GM10248 (cell line): ENCODE measurements at regions not wholly inside any gene's neighbourhood (a gene's known extent, or its start where the extent isn't known, plus 50 kb on each side); places are given as distances from the start of the nearest gene placed in this dataset.

Source experiments
- CTCF ChIA-PET: fragments of 300-600 bp; sonication (Branson Sonifier 250); formaldehyde crosslinking; extraction: SDS; loops from one replicate; lab custom pipeline; 2021; ENCODE audit warnings: antibody characterized with exemption; lab: Yijun Ruan, JAX
- POLR2A ChIA-PET: fragments of 350-650 bp; sonication (Branson Sonifier 250); formaldehyde crosslinking; extraction: SDS; loops from one replicate; lab custom pipeline; 2020; ENCODE audit warnings: antibody characterized with exemption; lab: Yijun Ruan, JAX
- DNase-seq: peaks from one replicate; pipeline ENCODE4 v3.0.0; 2012; ENCODE audit errors: extremely low spot score
- CTCF ChIP-seq: IDR thresholded peaks from 2 replicates; pipeline ENCODE4 v1.5.1; 2012; ENCODE audit warnings: mild to moderate bottlenecking, low read depth; ENCODE audit errors: extremely low read depth, missing control alignments, control extremely low read depth

GRCh38 chr15:100802421-100803170, 77.0 kb upstream of the ALDH1A3 start:
- no peak for TF ChIP-seq CTCF
- ChIA-PET CTCF (interaction anchor here (0.7 kb wide), 1 partner anchor 131 kb away, joined by 3 read pairs; no protein-coding TSS in a partner anchor), POLR2A (no interaction called here)
- DNase-seq, result no peak

GRCh38 chr15:100803171-100803440, 76.5 kb upstream of the ALDH1A3 start:
- no peak for DNase-seq
- POLR2A ChIA-PET, result no interaction called here

GRCh38 chr15:100806157-100806556, 73.5 kb upstream of the ALDH1A3 start:
- TF ChIP-seq CTCF, result no peak
- CTCF ChIA-PET, result no interaction called here
- no peak for DNase-seq
- POLR2A ChIA-PET, result no interaction called here

More at GRCh38 chr15:100803171-100803440, 76.5 kb upstream of the ALDH1A3 start:
- no peak for TF ChIP-seq CTCF
- CTCF ChIA-PET, result interaction anchor here (0.7 kb wide), 1 partner anchor 131 kb away, joined by 3 read pairs; no protein-coding TSS in a partner anchor

GRCh38 chr15:100807028-100807427, 72.6 kb upstream of the ALDH1A3 start:
- TF ChIP-seq CTCF, result no peak
- ChIA-PET POLR2A (no interaction called here), CTCF (no interaction called here)
- DNase-seq, result no peak

GRCh38 chr15:100808691-100809090, 70.9 kb upstream of the ALDH1A3 start:
- POLR2A ChIA-PET, result no interaction called here
- TF ChIP-seq CTCF, result no peak
- DNase-seq, result no peak
- CTCF ChIA-PET, result no interaction called here

- TF ChIP-seq CTCF, result no peak
- POLR2A ChIA-PET, result no interaction called here
- DNase-seq, result no peak
- CTCF ChIA-PET, result no interaction called here
Measured at GRCh38 chr15:100809151-100809550, 70.5 kb upstream of the ALDH1A3 start.
